Adrenal gland (tissue), 9 donors: ENCODE measurements at regions not wholly inside any gene's neighbourhood (a gene's known extent, or its start where the extent isn't known, plus 50 kb on each side); places are given as distances from the start of the nearest gene placed in this dataset.

Source experiments
- DNase-seq, 7 donors: peaks; one replicate each; pipeline ENCODE4 v3.0.0-alpha.2; 2019 to 2020
- H3K27ac ChIP-seq, 5 donors: fragments of 200-600 bp; sonication (generic) in 4 of 5; 1 replicate in 3 of 5; 2 replicates in 2 of 5; pipeline versions ENCODE4 v1.5.1 to v1.8.0; 2016 to 2020; ENCODE audit warnings: mild to moderate bottlenecking in 1 of 5
- H3K27me3 ChIP-seq: fragments of 200-600 bp; 2 replicates; pipeline ENCODE4 v1.8.0; 2021
- H3K36me3 ChIP-seq, 2 donors: fragments of 200-600 bp; replicated peaks in 1 of 2; 1 replicate in 1 of 2; 2 replicates in 1 of 2; pipeline versions ENCODE4 v1.5.1 to v1.8.0; 2018 to 2022
- H3K4me1 ChIP-seq, 2 donors: fragments of 200-600 bp; replicated peaks in 1 of 2; 1 replicate in 1 of 2; 2 replicates in 1 of 2; pipeline versions ENCODE4 v1.5.1 to v1.8.0; 2018 to 2021
- H3K4me3 ChIP-seq, 4 donors: fragments of 200-600 bp; sonication (generic) in 3 of 4; one replicate each; pipeline ENCODE4 v1.5.1; 2016 to 2018
- H3K9me3 ChIP-seq, 3 donors: fragments of 200-600 bp; sonication (generic) in 1 of 3; replicated peaks in 1 of 3; 1 replicate in 2 of 3; 2 replicates in 1 of 3; pipeline versions ENCODE4 v1.5.1 to v1.8.0; 2016 to 2021
- POLR2A ChIP-seq, 2 donors: fragments of 450-650 bp; IDR thresholded peaks; one replicate each; pipeline ENCODE4 v1.6.1; 2017; ENCODE audit warnings: antibody characterized with exemption in 2 of 2, mild to moderate bottlenecking in 2 of 2, moderate library complexity in 1 of 2
- WGBS, 4 donors: extraction: QIAGEN DNeasy Blood & Tissue Kit in 2 of 4; methylation state at CpG; one replicate each; pipeline versions ENCODE4 v1.1.5 to v1.1.7; 2013 to 2017; 5-methylcytosine and 5-hydroxymethylcytosine counted together
- intact Hi-C, 2 donors: fragments of 100-400 bp; cut with DNase I; formaldehyde crosslinking; loops; one replicate each; pipeline versions ENCODE4 v1.14.1 to v1.15.0; 2022 to 2023
- TF ChIP-seq, protein P1 (sequence below), 6 experiments: fragments of 450-650 bp in 4 of 6; fragments of 200-600 bp in 2 of 6; sonication (generic) in 1 of 6; IDR thresholded peaks; 1 replicate in 5 of 6; 2 replicates in 1 of 6; pipeline versions ENCODE4 v1.5.1 to v1.8.0; 2016 to 2021; ENCODE audit warnings: antibody characterized with exemption in 6 of 6, mild to moderate bottlenecking in 2 of 6, moderate library complexity in 1 of 6
- donor health status: healthy with polysubstance abuse.
- donor health status: Bipolar disorder and iron deficiency.
- donor health status: DM: yes; HTN: yes; CAD: no.
- donor health status: DM: no; HTN: no; CAD: no.
- donor health status: DM: no; HTN: no; CAD: no.

DNA sequence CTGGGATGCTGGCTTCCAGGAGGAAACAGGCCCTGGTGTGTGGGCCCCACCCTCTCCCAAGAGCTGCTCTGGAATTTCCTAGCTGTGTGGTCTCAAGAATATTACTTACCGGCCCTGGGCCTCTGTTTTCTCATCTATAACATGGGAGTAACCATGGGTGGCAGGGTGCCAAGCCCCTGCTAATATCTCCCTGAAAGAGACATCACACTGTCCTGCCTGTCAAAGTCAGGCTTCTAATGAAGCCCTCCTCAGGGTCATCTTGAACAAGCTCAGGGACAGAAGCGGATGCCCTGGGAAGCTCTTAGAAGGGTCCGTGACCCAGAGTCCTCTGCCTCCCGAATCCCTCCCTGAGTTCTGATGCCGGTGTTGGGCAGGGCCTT lies 173.2 kb upstream of the HDAC4 start:
- H3K9me3 ChIP-seq = no peaks in the 10 kb centered on the region
- WGBS, 4 donors = 80 to 92% (median 86%) methylated on average over 4 to 5 of the region's 5 CpGs
- no peaks in the 10 kb centered on the region for H3K36me3 ChIP-seq
- TF ChIP-seq, protein P1, sequence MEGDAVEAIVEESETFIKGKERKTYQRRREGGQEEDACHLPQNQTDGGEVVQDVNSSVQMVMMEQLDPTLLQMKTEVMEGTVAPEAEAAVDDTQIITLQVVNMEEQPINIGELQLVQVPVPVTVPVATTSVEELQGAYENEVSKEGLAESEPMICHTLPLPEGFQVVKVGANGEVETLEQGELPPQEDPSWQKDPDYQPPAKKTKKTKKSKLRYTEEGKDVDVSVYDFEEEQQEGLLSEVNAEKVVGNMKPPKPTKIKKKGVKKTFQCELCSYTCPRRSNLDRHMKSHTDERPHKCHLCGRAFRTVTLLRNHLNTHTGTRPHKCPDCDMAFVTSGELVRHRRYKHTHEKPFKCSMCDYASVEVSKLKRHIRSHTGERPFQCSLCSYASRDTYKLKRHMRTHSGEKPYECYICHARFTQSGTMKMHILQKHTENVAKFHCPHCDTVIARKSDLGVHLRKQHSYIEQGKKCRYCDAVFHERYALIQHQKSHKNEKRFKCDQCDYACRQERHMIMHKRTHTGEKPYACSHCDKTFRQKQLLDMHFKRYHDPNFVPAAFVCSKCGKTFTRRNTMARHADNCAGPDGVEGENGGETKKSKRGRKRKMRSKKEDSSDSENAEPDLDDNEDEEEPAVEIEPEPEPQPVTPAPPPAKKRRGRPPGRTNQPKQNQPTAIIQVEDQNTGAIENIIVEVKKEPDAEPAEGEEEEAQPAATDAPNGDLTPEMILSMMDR (IDR thresholded peaks at IDR 0.05) = no peak
- no peak for TF ChIP-seq POLR2A (IDR thresholded peaks at IDR 0.05)
- H3K27me3 ChIP-seq = no peaks in the 10 kb centered on the region
- no peak overlapping the region for H3K27ac ChIP-seq
- H3K4me1 ChIP-seq = no peaks in the 10 kb centered on the region
- intact Hi-C loops = no loop called here
- no peak for DNase-seq
- H3K4me3 ChIP-seq = no peak overlapping the region

DNA sequence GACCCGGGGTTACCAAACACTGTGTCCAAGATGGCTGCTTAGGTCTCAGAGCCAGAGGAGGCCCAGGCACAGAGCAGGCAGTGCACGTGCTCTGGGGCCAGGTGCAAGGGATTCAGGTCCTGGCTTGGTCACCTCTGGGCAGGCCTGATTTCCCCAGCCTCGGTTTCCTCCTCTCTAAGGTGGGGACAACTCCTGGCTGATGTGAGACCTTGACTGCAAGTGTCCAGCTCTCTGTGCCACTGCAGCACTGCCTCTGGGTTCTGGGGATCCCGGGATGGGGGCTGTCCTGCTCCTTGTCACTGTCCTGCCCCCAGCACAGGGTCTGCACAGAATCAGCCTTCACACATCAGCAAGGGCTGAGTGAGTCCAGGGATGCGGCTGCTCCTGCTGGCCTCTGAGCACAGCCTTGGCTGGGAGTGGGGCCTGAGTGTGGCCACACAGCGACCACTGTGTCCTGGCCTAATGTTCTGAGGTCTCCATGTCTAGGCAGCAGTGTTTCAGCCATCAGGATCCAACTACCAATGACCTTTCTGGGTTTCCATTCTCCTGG lies 170.2 kb upstream of the HDAC4 start:
- 80 to 88% (median 85%) methylated on average over 2 to 6 of the region's 6 CpGs for WGBS, 4 donors
- H3K36me3 ChIP-seq = no peaks in the 10 kb centered on the region
- no peaks in the 10 kb centered on the region for H3K4me1 ChIP-seq
- no peak overlapping the region for H3K27ac ChIP-seq
- DNase-seq = no peak
- H3K9me3 ChIP-seq = no peaks in the 10 kb centered on the region
- intact Hi-C loops = no loop called here
- TF ChIP-seq, protein P1 (IDR thresholded peaks at IDR 0.05) = no peak
- no peak for TF ChIP-seq POLR2A (IDR thresholded peaks at IDR 0.05)
- no peaks in the 10 kb centered on the region for H3K27me3 ChIP-seq
- no peak overlapping the region for H3K4me3 ChIP-seq

DNA sequence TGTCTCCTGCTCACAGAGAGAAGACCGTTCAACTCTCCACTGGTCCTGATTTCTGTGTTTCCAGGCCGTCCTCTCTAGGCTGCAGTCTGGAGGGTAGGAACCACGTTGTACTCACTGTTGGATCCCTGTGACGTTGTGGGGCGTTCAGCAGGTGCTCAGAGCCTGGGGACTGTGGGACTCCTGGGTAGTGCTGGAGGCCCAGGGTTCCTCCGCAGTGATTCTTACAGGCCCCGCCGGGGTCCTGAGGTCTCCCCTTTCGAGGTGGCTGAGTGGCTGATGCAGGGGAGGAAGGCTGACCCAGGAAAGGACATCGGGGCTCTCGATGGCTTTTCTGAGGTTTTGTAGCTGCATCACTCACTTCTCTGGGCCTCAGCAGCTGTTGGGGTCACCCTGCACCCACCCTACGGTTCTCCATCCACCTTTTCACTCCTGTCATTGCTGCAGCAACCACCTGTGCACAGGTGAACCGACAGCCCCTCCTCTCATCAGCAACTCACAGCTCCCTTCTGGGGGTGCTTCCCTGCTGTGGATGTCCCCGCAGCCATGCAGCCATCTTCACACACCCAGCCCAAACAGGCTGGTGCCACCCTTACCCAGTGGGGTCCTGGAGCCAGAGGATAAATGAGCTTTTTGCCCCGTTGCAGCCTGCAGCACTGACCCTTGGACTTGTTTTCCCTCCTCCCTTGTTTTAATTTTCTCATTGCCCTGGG lies 169.6 kb upstream of the HDAC4 start:
- H3K36me3 ChIP-seq = no peaks in the 10 kb centered on the region
- H3K9me3 ChIP-seq = no peaks in the 10 kb centered on the region
- DNase-seq = no peak
- H3K27me3 ChIP-seq = no peaks in the 10 kb centered on the region
- H3K27ac ChIP-seq = no peak overlapping the region
- H3K4me3 ChIP-seq = no peak overlapping the region
- 80 to 88% (median 85%) methylated on average over 8 to 15 of the region's 15 CpGs for WGBS, 4 donors
- H3K4me1 ChIP-seq = no peaks in the 10 kb centered on the region
- TF ChIP-seq, protein P1 (IDR thresholded peaks at IDR 0.05) = no peak
- no peak for TF ChIP-seq POLR2A (IDR thresholded peaks at IDR 0.05)
- intact Hi-C loops = no loop called here

DNA sequence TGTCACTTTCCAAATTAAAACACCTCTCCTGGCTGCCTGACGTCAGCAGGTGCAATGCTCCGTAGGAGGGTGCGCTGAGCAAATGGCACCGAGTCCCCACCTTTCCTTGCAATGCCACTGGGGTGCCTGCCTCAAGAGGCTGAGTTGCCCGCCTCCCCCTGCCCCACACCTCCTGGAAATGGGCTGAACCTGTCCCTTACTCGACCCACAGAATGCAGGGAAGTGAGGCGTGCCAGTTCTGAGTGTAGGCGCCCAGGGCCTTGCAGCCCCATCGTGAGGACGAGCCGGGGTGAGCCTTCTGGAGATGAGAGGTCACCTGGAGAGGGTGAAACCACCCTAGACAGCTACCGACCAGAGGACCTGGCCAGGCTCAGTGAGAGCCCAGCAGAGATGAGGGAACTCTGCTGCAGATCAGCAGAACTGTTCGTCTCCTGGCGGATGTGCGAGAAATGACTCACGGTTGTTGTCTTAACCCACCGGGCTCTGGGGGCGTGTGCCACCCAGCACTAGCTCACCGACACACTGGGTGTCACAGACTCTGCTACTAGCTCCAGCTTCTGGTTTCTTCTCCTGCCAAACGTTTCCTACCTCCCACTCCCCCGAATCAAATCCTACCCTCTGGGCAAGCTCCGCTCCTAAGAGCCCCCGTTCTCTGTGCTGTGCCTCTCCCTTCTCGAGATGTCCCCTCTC lies 168.7 kb upstream of the HDAC4 start:
- Histone ChIP-seq H3K27ac (no peak overlapping the region), H3K27me3 (peaks cover 5% of the 10 kb centered on the region), H3K4me1 (no peaks in the 10 kb centered on the region), H3K36me3 (no peaks in the 10 kb centered on the region), H3K9me3 (no peaks in the 10 kb centered on the region), H3K4me3 (no peak overlapping the region)
- WGBS, 4 donors = 79 to 81% (median 81%) methylated on average over 17 to 24 of the region's 24 CpGs
- intact Hi-C loops = no loop called here
- no peak for DNase-seq
- TF ChIP-seq, protein P1 (IDR thresholded peaks at IDR 0.05) = no peak
- TF ChIP-seq POLR2A (IDR thresholded peaks at IDR 0.05) = no peak
